ENCODE measurements at regions not wholly inside any gene's neighbourhood (a gene's known extent, or its start where the extent isn't known, plus 50 kb on each side); places are given as distances from the start of the nearest gene placed in this dataset.

- TF ChIP-seq CTCF (IDR thresholded peaks at IDR 0.05) (no peak), POLR2A (IDR thresholded peaks at IDR 0.05) (no peak)
Observed at GRCh38 chr12:85445060-85445938, 165.3 kb downstream of the ALX1 start.

Data from lower leg skin (tissue), 3 donors.